ENCODE measurements at regions not wholly inside any gene's neighbourhood (a gene's known extent, or its start where the extent isn't known, plus 50 kb on each side); places are given as distances from the start of the nearest gene placed in this dataset.

- TF ChIP-seq, protein P1, sequence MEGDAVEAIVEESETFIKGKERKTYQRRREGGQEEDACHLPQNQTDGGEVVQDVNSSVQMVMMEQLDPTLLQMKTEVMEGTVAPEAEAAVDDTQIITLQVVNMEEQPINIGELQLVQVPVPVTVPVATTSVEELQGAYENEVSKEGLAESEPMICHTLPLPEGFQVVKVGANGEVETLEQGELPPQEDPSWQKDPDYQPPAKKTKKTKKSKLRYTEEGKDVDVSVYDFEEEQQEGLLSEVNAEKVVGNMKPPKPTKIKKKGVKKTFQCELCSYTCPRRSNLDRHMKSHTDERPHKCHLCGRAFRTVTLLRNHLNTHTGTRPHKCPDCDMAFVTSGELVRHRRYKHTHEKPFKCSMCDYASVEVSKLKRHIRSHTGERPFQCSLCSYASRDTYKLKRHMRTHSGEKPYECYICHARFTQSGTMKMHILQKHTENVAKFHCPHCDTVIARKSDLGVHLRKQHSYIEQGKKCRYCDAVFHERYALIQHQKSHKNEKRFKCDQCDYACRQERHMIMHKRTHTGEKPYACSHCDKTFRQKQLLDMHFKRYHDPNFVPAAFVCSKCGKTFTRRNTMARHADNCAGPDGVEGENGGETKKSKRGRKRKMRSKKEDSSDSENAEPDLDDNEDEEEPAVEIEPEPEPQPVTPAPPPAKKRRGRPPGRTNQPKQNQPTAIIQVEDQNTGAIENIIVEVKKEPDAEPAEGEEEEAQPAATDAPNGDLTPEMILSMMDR (IDR thresholded peaks at IDR 0.05): no peak
- no peak for TF ChIP-seq POLR2AphosphoS5 (IDR thresholded peaks at IDR 0.05)
- no peak for TF ChIP-seq EP300 (IDR thresholded peaks at IDR 0.05)
- no peak for TF ChIP-seq POLR2A (IDR thresholded peaks at IDR 0.05)
Measured at GRCh38 chr3:163891771-163892170, 1186.5 kb downstream of the SI start.
